Aorta (tissue), 5 donors: ENCODE measurements at regions not wholly inside any gene's neighbourhood (a gene's known extent, or its start where the extent isn't known, plus 50 kb on each side); places are given as distances from the start of the nearest gene placed in this dataset.
"Not testable (repeated sequence)": the region's sequence is repeated elsewhere in the genome, so short reads cannot be mapped to it uniquely, and the experiment has no call there.

Experiments
- ATAC-seq: fragments of 200-7000 bp; cut with Tn5 transposase; one replicate; pipeline ENCODE4 v1.9.1; 2022; ENCODE audit warnings: moderate library complexity; ENCODE audit not compliant: low FRiP score
- DNase-seq, 2 donors: peaks; one replicate each; pipeline ENCODE4 v3.0.0-alpha.2; 2020
- H3K27ac ChIP-seq, 2 donors: one replicate each; pipeline ENCODE4 v1.5.1; 2013; ENCODE audit warnings: low read length in 2 of 2, mild to moderate bottlenecking in 2 of 2, moderate library complexity in 2 of 2, control low read depth in 1 of 2, inconsistent platforms in 1 of 2, low read depth in 1 of 2
- H3K27me3 ChIP-seq, 2 donors: one replicate each; pipeline ENCODE4 v1.6.1; 2013; ENCODE audit warnings: control low read depth in 1 of 2, low read length in 1 of 2, mild to moderate bottlenecking in 1 of 2, moderate library complexity in 1 of 2; ENCODE audit not compliant: insufficient read depth in 2 of 2, control insufficient read depth in 1 of 2
- H3K36me3 ChIP-seq, 2 donors: one replicate each; pipeline ENCODE4 v1.6.1; 2013; ENCODE audit warnings: control low read depth in 1 of 2, low read length in 1 of 2, mild to moderate bottlenecking in 1 of 2; ENCODE audit not compliant: insufficient read depth in 2 of 2, control insufficient read depth in 1 of 2
- H3K4me1 ChIP-seq, 2 donors: one replicate each; pipeline ENCODE4 v1.6.1; 2013; ENCODE audit warnings: low read length in 2 of 2, control low read depth in 1 of 2, mild to moderate bottlenecking in 1 of 2, moderate library complexity in 1 of 2; ENCODE audit not compliant: insufficient read depth in 2 of 2, control insufficient read depth in 1 of 2
- H3K4me3 ChIP-seq, 2 donors: one replicate each; pipeline ENCODE4 v1.5.1; 2013; ENCODE audit warnings: low read length in 2 of 2, control low read depth in 1 of 2, mild to moderate bottlenecking in 1 of 2
- H3K9me3 ChIP-seq: one replicate; pipeline ENCODE4 v1.6.1; 2013; ENCODE audit warnings: mild to moderate bottlenecking, low read length; ENCODE audit not compliant: control insufficient read depth
- WGBS, 2 donors: extraction: QIAGEN DNeasy Blood & Tissue Kit; methylation state at CpG; one replicate each; pipeline ENCODE4 v1.1.7; 2013; 5-methylcytosine and 5-hydroxymethylcytosine counted together
- intact Hi-C, 2 donors: fragments of 100-400 bp; cut with DNase I; formaldehyde crosslinking; loops; one replicate each; pipeline versions ENCODE4 v1.14.2 to v1.15.0; 2022
- donor health status: healthy with polysubstance abuse.
- donor health status: Bipolar disorder and iron deficiency.
- donor health status: DM: no; HTN: no; CAD: no.
- donor health status: DM: no; HTN: no; CAD: no.
- donor health status: DM: yes; HTN: yes; CAD: no.

DNA sequence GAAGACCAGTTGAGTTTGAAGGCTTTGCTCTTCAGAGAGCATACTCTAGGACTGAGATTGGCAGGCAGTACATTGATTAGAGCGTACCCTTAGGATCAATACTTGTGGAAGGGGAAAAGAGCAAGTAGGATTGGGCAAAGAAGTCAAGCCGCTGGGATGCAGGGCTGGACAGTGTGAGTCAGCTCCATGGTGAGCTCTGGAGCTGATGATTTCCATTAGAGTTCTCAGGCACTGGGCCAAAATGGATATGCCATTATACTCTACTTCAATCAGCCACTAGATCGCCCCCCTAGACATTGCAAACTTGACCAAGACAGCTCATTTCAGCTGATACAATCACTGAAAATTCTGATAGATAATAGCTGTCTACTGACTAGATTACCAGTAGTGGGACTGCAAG, 432.7 kb upstream of the ALCAM start:
- Histone ChIP-seq H3K4me1 (no peaks in the 10 kb centered on the region), H3K36me3 (no peaks in the 10 kb centered on the region), H3K27me3 (no peaks in the 10 kb centered on the region), H3K27ac (no peak overlapping the region), H3K9me3 (no peaks in the 10 kb centered on the region), H3K4me3 (no peak overlapping the region)
- 95% methylated on average over 3 of the region's 3 CpGs for WGBS, 2 donors
- DNase-seq (no peak), ATAC-seq (no peak)
- intact Hi-C loops: no loop called here

- DNase-seq (no peak), ATAC-seq (no peak)
- H3K4me1 ChIP-seq: no peaks in the 10 kb centered on the region
- no peaks in the 10 kb centered on the region for H3K27me3 ChIP-seq
- no peaks in the 10 kb centered on the region for H3K9me3 ChIP-seq
- H3K4me3 ChIP-seq: no peak overlapping the region
- intact Hi-C loops: no loop called here
- no peak overlapping the region for H3K27ac ChIP-seq
- no peaks in the 10 kb centered on the region for H3K36me3 ChIP-seq
Observed at GRCh38 chr3:104935613-104936012, 431.1 kb upstream of the ALCAM start.

DNA sequence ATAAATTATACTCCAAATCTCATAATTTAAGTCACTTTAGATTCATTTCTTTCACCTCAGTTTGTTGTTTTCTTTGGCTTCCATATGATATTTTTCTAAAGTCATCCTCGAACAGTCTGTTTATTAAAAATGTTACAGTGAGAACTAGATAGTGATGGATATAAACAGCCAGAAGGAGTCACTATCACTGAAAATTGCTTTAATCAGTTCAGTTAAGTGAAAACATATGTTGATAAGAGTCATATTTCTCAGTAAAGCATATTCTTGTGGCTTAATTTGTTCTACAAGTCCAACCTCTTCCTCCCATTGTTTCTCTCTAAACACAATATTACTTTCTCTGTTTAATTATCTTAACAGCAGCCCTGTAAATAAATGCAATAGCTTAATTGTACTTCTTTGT, 427.5 kb upstream of the ALCAM start:
- DNase-seq: no peak
- no peak overlapping the region for H3K4me3 ChIP-seq
- no peaks in the 10 kb centered on the region for H3K27me3 ChIP-seq
- H3K36me3 ChIP-seq: no peaks in the 10 kb centered on the region
- no peak for ATAC-seq
- no peaks in the 10 kb centered on the region for H3K4me1 ChIP-seq
- no peak overlapping the region for H3K27ac ChIP-seq
- intact Hi-C loops: no loop called here
- no peaks in the 10 kb centered on the region for H3K9me3 ChIP-seq
- 33 to 43% methylated on average over 1 of the region's 1 CpG for WGBS, 2 donors

GRCh38 chr3:104941785-104942184, 424.9 kb upstream of the ALCAM start:
- DNase-seq: no peak
- Histone ChIP-seq H3K9me3 (no peaks in the 10 kb centered on the region), H3K4me3 (no peak overlapping the region), H3K27me3 (no peaks in the 10 kb centered on the region), H3K36me3 (no peaks in the 10 kb centered on the region), H3K4me1 (no peaks in the 10 kb centered on the region), H3K27ac (no peak overlapping the region)
- ATAC-seq: no peak
- intact Hi-C loops: no loop called here
- WGBS, 2 donors: 91 to 94% methylated on average over 1 of the region's 1 CpG

DNA sequence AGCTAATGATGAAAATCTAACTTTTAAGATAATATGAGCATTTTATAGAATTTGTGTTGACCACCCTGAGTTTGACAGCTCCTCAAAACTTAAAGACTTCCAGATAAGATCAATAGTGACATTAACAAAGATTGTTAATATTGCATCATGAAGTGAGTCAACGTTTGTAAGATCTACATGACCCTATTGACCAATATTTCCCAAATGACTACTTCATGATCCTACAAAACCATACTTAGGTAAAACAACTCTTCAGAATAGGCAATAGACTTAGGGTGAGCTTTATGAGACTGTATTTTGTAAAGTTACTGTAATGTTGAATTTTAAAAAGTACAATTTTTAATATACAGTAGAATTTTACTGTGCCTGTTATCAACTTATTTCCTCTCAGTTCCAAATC, 422.7 kb upstream of the ALCAM start:
- ATAC-seq (no peak), DNase-seq (no peak)
- Histone ChIP-seq H3K4me1 (no peaks in the 10 kb centered on the region), H3K27me3 (no peaks in the 10 kb centered on the region), H3K27ac (no peak overlapping the region), H3K36me3 (no peaks in the 10 kb centered on the region), H3K9me3 (no peaks in the 10 kb centered on the region), H3K4me3 (no peak overlapping the region)
- intact Hi-C loops: no loop called here
- 42 to 50% methylated on average over 1 of the region's 1 CpG for WGBS, 2 donors

- H3K27ac ChIP-seq: no peak overlapping the region
- WGBS, 2 donors: 27 to 28% methylated on average over 3 of the region's 3 CpGs
Observed at GRCh38 chr3:104947943-104948342, 418.8 kb upstream of the ALCAM start.

GRCh38 chr3:104949810-104950209, 416.9 kb upstream of the ALCAM start:
- ATAC-seq, H3K9me3 ChIP-seq, H3K36me3 ChIP-seq, intact Hi-C loops, DNase-seq, H3K4me1 ChIP-seq, H3K4me3 ChIP-seq, H3K27me3 ChIP-seq, H3K27ac ChIP-seq: not testable (repeated sequence)
- WGBS, 2 donors: 86 to 90% methylated on average over 4 of the region's 4 CpGs

More at GRCh38 chr3:104947943-104948342, 418.8 kb upstream of the ALCAM start:
- ATAC-seq: no peak
- Histone ChIP-seq H3K9me3 (no peaks in the 10 kb centered on the region), H3K27me3 (no peaks in the 10 kb centered on the region), H3K4me3 (no peak overlapping the region), H3K4me1 (no peaks in the 10 kb centered on the region), H3K36me3 (no peaks in the 10 kb centered on the region)
- DNase-seq: no peak
- intact Hi-C loops: no loop called here

- intact Hi-C loops: no loop called here
- WGBS, 2 donors: 73 to 77% methylated on average over 2 of the region's 2 CpGs
- H3K4me1 ChIP-seq: no peaks in the 10 kb centered on the region
Observed at GRCh38 chr3:104951426-104951825, 415.3 kb upstream of the ALCAM start.

GRCh38 chr3:104952146-104952972, 414.4 kb upstream of the ALCAM start:
- no peaks in the 10 kb centered on the region for H3K36me3 ChIP-seq
- H3K27ac ChIP-seq: no peak overlapping the region
- intact Hi-C loops: no loop called here
- no peaks in the 10 kb centered on the region for H3K27me3 ChIP-seq
- DNase-seq (no peak), ATAC-seq (no peak)
- H3K4me3 ChIP-seq: no peak overlapping the region
- 18 to 25% methylated on average over 2 of the region's 2 CpGs for WGBS, 2 donors
- no peaks in the 10 kb centered on the region for H3K9me3 ChIP-seq
- no peaks in the 10 kb centered on the region for H3K4me1 ChIP-seq

More at GRCh38 chr3:104951426-104951825, 415.3 kb upstream of the ALCAM start:
- Histone ChIP-seq H3K27me3 (no peaks in the 10 kb centered on the region), H3K27ac (no peak overlapping the region), H3K4me3 (no peak overlapping the region), H3K9me3 (no peaks in the 10 kb centered on the region), H3K36me3 (no peaks in the 10 kb centered on the region)
- no peak for DNase-seq
- no peak for ATAC-seq
